HCT116 (cell line): ENCODE measurements at regions not wholly inside any gene's neighbourhood (a gene's known extent, or its start where the extent isn't known, plus 50 kb on each side); places are given as distances from the start of the nearest gene placed in this dataset.

Experiments
- ATAC-seq: fragments of 200-7000 bp; cut with Tn5 transposase; 2 replicates; pipeline ENCODE4 v1.9.1; 2020; ENCODE audit warnings: mild to moderate bottlenecking, moderate library complexity
- BruUV-seq: library from RNA; stranded (reverse); fragments of 400-500 nt; replicated peaks from 2 replicates; lab custom pipeline; 2021; lab: Mats Ljungman, UMichigan
- CTCF ChIA-PET: fragments of 300-600 bp; sonication (Branson Sonifier 250); formaldehyde crosslinking; loops from one replicate; lab custom pipeline; 2021; ENCODE audit warnings: antibody characterized with exemption; lab: Charles Lee
- POLR2A ChIA-PET: fragments of 300-600, 350-600 bp; sonication (Branson Sonifier 250); formaldehyde crosslinking; loops from one replicate; lab custom pipeline; 2021; ENCODE audit warnings: antibody characterized with exemption; lab: Charles Lee
- RAD21 ChIA-PET, 2 experiments: fragments of 300-600 bp; sonication (Branson Sonifier 250); formaldehyde crosslinking; loops; one replicate each; lab custom pipeline; 2023; ENCODE audit warnings: low total read pairs in 2 of 2; ENCODE audit not compliant: uncharacterized antibody in 2 of 2, unreplicated experiment in 2 of 2, low non-redundant PET in 1 of 2; lab: Charles Lee
- DNase-seq: peaks from one replicate; pipeline ENCODE4 v3.0.0-alpha.2; 2010; ENCODE audit warnings: low read depth, low spot score
- H2AFZ ChIP-seq: fragments of 200-600 bp; shearing (Covaris generic), sonication (generic); 2 replicates; pipeline ENCODE4 v1.6.1; 2017; ENCODE audit warnings: low read depth, mixed run types, mixed read lengths, antibody characterized with exemption, low read length; ENCODE audit not compliant: poor library complexity, severe bottlenecking
- H3K27ac ChIP-seq: 2 replicates; pipeline ENCODE4 v1.5.1; 2012; ENCODE audit warnings: low read depth, low read length
- H3K27me3 ChIP-seq: fragments of 200-600 bp; sonication (generic); 2 replicates; pipeline ENCODE4 v1.6.1; 2016; ENCODE audit warnings: mixed run types, low read length, mixed read lengths; ENCODE audit not compliant: insufficient read depth
- H3K36me3 ChIP-seq, 2 experiments: fragments of 200-500 bp in 1 of 2; fragments of 200-600 bp in 1 of 2; sonication (Bioruptor generic) in 1 of 2; sonication (generic) in 1 of 2; 2 replicates each; pipeline versions ENCODE4 v1.5.1 to v1.6.1; 2014 to 2016; ENCODE audit warnings: low read length in 2 of 2, inconsistent platforms in 1 of 2, mixed read lengths in 1 of 2, mixed run types in 1 of 2; ENCODE audit not compliant: insufficient read depth in 2 of 2, control insufficient read depth in 1 of 2
- H3K4me1 ChIP-seq, 2 experiments: fragments of 200-600 bp in 1 of 2; sonication (generic) in 1 of 2; 2 replicates each; pipeline versions ENCODE4 v1.5.1 to v1.6.1; 2012 to 2017; ENCODE audit warnings: low read length in 2 of 2, inconsistent platforms in 1 of 2, mild to moderate bottlenecking in 1 of 2, mixed read lengths in 1 of 2, mixed run types in 1 of 2, moderate library complexity in 1 of 2; ENCODE audit not compliant: insufficient read depth in 2 of 2, control insufficient read depth in 1 of 2
- H3K4me2 ChIP-seq: fragments of 200-600 bp; sonication (generic); 2 replicates; pipeline ENCODE4 v1.6.1; 2017; ENCODE audit warnings: mixed run types, low read length, mixed read lengths
- H3K4me3 ChIP-seq, 2 experiments: fragments of 200-600 bp in 1 of 2; sonication (generic) in 1 of 2; replicated peaks in 1 of 2; 2 replicates each; pipeline ENCODE4 v1.5.1; 2011 to 2016; ENCODE audit warnings: low read length in 2 of 2, control low read depth in 1 of 2, low read depth in 1 of 2, mild to moderate bottlenecking in 1 of 2, mixed read lengths in 1 of 2, mixed run types in 1 of 2
- H3K79me2 ChIP-seq: fragments of 200-600 bp; sonication (generic); 2 replicates; pipeline ENCODE4 v1.6.1; 2017; ENCODE audit warnings: mild to moderate bottlenecking, mixed run types, low read length, moderate library complexity, mixed read lengths; ENCODE audit not compliant: insufficient read depth
- H3K9ac ChIP-seq: fragments of 200-600 bp; sonication (generic); 2 replicates; pipeline ENCODE4 v1.6.1; 2016; ENCODE audit warnings: low read length, mixed read lengths
- H3K9me2 ChIP-seq: fragments of 200-600 bp; sonication (generic), shearing (Covaris generic); 2 replicates; pipeline ENCODE4 v1.6.1; 2017; ENCODE audit warnings: mixed run types, mild to moderate bottlenecking, moderate library complexity; ENCODE audit not compliant: insufficient read depth
- H3K9me3 ChIP-seq, 2 experiments: fragments of 200-500 bp in 1 of 2; fragments of 200-600 bp in 1 of 2; sonication (Bioruptor generic) in 1 of 2; sonication (generic) in 1 of 2; 2 replicates each; pipeline ENCODE4 v1.6.1; 2014 to 2017; ENCODE audit warnings: low read length in 2 of 2, mixed read lengths in 2 of 2, inconsistent platforms in 1 of 2, low read depth in 1 of 2, mild to moderate bottlenecking in 1 of 2, mixed run types in 1 of 2, moderate library complexity in 1 of 2; ENCODE audit not compliant: control insufficient read depth in 1 of 2, insufficient read depth in 1 of 2
- H4K20me1 ChIP-seq: fragments of 200-600 bp; sonication (generic), shearing (Covaris generic); 2 replicates; pipeline ENCODE4 v1.6.1; 2017; ENCODE audit warnings: mixed run types, mild to moderate bottlenecking, moderate library complexity; ENCODE audit not compliant: insufficient read depth
- ATF3 ChIP-seq: IDR thresholded peaks from 2 replicates; pipeline ENCODE4 v1.6.1; 2012
- EGR1 ChIP-seq: IDR thresholded peaks from 2 replicates; pipeline ENCODE4 v1.6.1; 2012; ENCODE audit warnings: low read depth
- ELF1 ChIP-seq: IDR thresholded peaks from 2 replicates; pipeline ENCODE4 v1.6.1; 2012; ENCODE audit warnings: low read depth, borderline replicate concordance
- EZH2 ChIP-seq: fragments of 200-600 bp; sonication (generic); IDR thresholded peaks from 2 replicates; pipeline ENCODE4 v1.6.1; 2017; ENCODE audit warnings: antibody characterized with exemption, mixed run types
- EZH2phosphoT487 ChIP-seq: fragments of 200-600 bp; IDR thresholded peaks from 2 replicates; pipeline ENCODE4 v1.6.1; 2018; ENCODE audit warnings: antibody characterized with exemption, borderline replicate concordance
- FOSL1 ChIP-seq: IDR thresholded peaks from 2 replicates; pipeline ENCODE4 v1.6.1; 2012; ENCODE audit warnings: low read depth
- JUND ChIP-seq: IDR thresholded peaks from 2 replicates; pipeline ENCODE4 v1.6.1; 2012
- POLR2AphosphoS5 ChIP-seq: IDR thresholded peaks from 2 replicates; pipeline ENCODE4 v1.6.1; 2011; ENCODE audit warnings: mild to moderate bottlenecking, low read depth, low read length, moderate library complexity
- RAD21 ChIP-seq: IDR thresholded peaks from 2 replicates; pipeline ENCODE4 v1.6.1; 2012; ENCODE audit warnings: low read depth, mild to moderate bottlenecking
- REST ChIP-seq: IDR thresholded peaks from 2 replicates; pipeline ENCODE4 v1.6.1; 2012; ENCODE audit warnings: low read depth
- SP1 ChIP-seq: IDR thresholded peaks from 2 replicates; pipeline ENCODE4 v1.6.1; 2012; ENCODE audit warnings: low read depth
- SRF ChIP-seq: IDR thresholded peaks from 2 replicates; pipeline ENCODE4 v1.6.1; 2012; ENCODE audit warnings: low read depth
- YY1 ChIP-seq: IDR thresholded peaks from 2 replicates; pipeline ENCODE4 v1.6.1; 2011; ENCODE audit warnings: low read length, low read depth, moderate library complexity, mild to moderate bottlenecking; ENCODE audit not compliant: insufficient replicate concordance; ENCODE audit errors: extremely low read depth
- ZBTB33 ChIP-seq: IDR thresholded peaks from 2 replicates; pipeline ENCODE4 v1.6.1; 2011; ENCODE audit warnings: mild to moderate bottlenecking, low read length, moderate library complexity; ENCODE audit not compliant: insufficient replicate concordance; ENCODE audit errors: extremely low read depth
- ZFX ChIP-seq: fragments of 450-650 bp; IDR thresholded peaks from 2 replicates; pipeline ENCODE4 v1.6.1; 2017
- ZNF274 ChIP-seq: fragments of 200-500 bp; sonication (Bioruptor generic); IDR thresholded peaks from 2 replicates; pipeline ENCODE4 v1.6.1; 2014; ENCODE audit warnings: mild to moderate bottlenecking, low read depth, low read length, inconsistent platforms
- intact Hi-C: fragments of 100-400 bp; cut with micrococcal nuclease; formaldehyde crosslinking; loops from 2 replicates; pipeline ENCODE4 v1.10.0; 2022

GRCh38 chr17:13442361-13442760 lies 159.4 kb downstream of the HS3ST3A1 start:
- H3K4me1 ChIP-seq: no peaks in the 10 kb centered on the region
- H3K27me3 ChIP-seq: no peaks in the 10 kb centered on the region
- ATAC-seq (no peak), DNase-seq (no peak)
- intact Hi-C loops: no loop called here
- no peaks in the 10 kb centered on the region for H3K9me2 ChIP-seq
- H3K4me2 ChIP-seq: no peak overlapping the region
- H3K9me3 ChIP-seq: no peaks in the 10 kb centered on the region
- H3K27ac ChIP-seq: no peak overlapping the region
- H3K36me3 ChIP-seq: no peaks in the 10 kb centered on the region
- BruUV-seq: no TSS peak
- H4K20me1 ChIP-seq: no peaks in the 10 kb centered on the region
- CTCF ChIA-PET: no interaction called here
- TF ChIP-seq YY1: no peak
- TF ChIP-seq RAD21: no peak
- no peak for TF ChIP-seq EGR1
- TF ChIP-seq ZBTB33: no peak
- TF ChIP-seq EZH2phosphoT487: no peak
- TF ChIP-seq ELF1: no peak
- TF ChIP-seq REST: no peak
- TF ChIP-seq SP1: no peak
- TF ChIP-seq FOSL1: no peak
- no peak for TF ChIP-seq POLR2AphosphoS5
- no peak for TF ChIP-seq ATF3
- no peak for TF ChIP-seq EZH2
- TF ChIP-seq JUND: no peak
- TF ChIP-seq SRF: no peak
- no peak for TF ChIP-seq ZFX
- TF ChIP-seq ZNF274: no peak
- H3K79me2 ChIP-seq: no peaks in the 10 kb centered on the region
- H2AFZ ChIP-seq: no peak overlapping the region
- RAD21 ChIA-PET: no interaction called here
- no peak overlapping the region for H3K4me3 ChIP-seq
- POLR2A ChIA-PET: no interaction called here
- no peak overlapping the region for H3K9ac ChIP-seq
